Neutrophil (primary cell): ENCODE measurements at regions not wholly inside any gene's neighbourhood (a gene's known extent, or its start where the extent isn't known, plus 50 kb on each side); places are given as distances from the start of the nearest gene placed in this dataset.

Source experiments
- H3K27ac ChIP-seq: fragments of 200-600 bp; sonication (generic); 2 replicates; pipeline ENCODE4 v1.5.1; 2016; ENCODE audit warnings: mild to moderate bottlenecking, moderate library complexity
- H3K27me3 ChIP-seq: fragments of 200-600 bp; sonication (generic); 2 replicates; pipeline ENCODE4 v1.6.0; 2016; ENCODE audit warnings: mild to moderate bottlenecking
- H3K36me3 ChIP-seq: fragments of 200-600 bp; sonication (generic); 2 replicates; pipeline ENCODE4 v1.5.1; 2017
- H3K4me1 ChIP-seq, 2 experiments: fragments of 200-600 bp in 1 of 2; sonication (generic) in 1 of 2; 1 replicate in 1 of 2; 2 replicates in 1 of 2; pipeline versions ENCODE4 v1.5.1 to v1.6.1; 2013 to 2016; ENCODE audit warnings: low read depth in 1 of 2, low read length in 1 of 2, mild to moderate bottlenecking in 1 of 2, moderate library complexity in 1 of 2; ENCODE audit not compliant: control insufficient read depth in 1 of 2, insufficient read depth in 1 of 2
- H3K4me3 ChIP-seq, 2 experiments: fragments of 200-600 bp in 1 of 2; sonication (generic) in 1 of 2; 1 replicate in 1 of 2; 2 replicates in 1 of 2; pipeline ENCODE4 v1.5.1; 2013 to 2016; ENCODE audit warnings: low read depth in 1 of 2, low read length in 1 of 2, mild to moderate bottlenecking in 1 of 2, moderate library complexity in 1 of 2
- H3K9me3 ChIP-seq: fragments of 200-600 bp; sonication (generic); 2 replicates; pipeline ENCODE4 v1.5.1; 2016
- TF ChIP-seq, protein P1 (sequence below): fragments of 200-600 bp; sonication (generic); IDR thresholded peaks from 2 replicates; pipeline ENCODE4 v1.5.1; 2016; ENCODE audit warnings: antibody characterized with exemption

DNA sequence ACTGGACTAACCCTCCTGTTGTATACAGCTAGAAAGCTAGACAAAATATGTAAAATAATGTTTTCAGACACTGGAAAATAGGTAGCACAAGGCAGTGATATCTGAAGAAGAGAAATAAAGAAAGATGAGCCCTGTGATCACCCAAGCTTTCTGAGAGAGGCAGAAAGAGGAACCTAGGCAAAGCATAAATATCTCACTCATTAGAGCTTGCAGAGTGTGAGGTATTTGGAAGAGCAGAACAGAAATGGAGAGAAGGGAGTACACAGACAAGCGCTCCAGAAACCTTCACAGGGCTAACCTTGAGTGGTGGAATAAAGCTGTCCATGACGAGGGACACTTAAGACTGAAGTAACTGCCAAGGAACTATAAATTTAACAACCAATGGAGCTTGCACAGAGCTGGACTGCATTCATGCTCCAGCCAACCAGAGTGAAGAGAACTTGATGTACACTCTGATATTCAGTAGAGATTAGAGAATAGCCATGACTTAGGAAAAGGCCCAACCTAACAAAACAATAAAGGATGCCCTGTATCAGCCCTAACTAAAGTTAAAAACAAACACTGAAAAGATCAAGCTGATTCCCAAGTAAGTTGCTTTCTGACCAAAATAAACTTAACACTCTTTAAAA, 280.9 kb upstream of the STXBP5 start:
- TF ChIP-seq, protein P1, sequence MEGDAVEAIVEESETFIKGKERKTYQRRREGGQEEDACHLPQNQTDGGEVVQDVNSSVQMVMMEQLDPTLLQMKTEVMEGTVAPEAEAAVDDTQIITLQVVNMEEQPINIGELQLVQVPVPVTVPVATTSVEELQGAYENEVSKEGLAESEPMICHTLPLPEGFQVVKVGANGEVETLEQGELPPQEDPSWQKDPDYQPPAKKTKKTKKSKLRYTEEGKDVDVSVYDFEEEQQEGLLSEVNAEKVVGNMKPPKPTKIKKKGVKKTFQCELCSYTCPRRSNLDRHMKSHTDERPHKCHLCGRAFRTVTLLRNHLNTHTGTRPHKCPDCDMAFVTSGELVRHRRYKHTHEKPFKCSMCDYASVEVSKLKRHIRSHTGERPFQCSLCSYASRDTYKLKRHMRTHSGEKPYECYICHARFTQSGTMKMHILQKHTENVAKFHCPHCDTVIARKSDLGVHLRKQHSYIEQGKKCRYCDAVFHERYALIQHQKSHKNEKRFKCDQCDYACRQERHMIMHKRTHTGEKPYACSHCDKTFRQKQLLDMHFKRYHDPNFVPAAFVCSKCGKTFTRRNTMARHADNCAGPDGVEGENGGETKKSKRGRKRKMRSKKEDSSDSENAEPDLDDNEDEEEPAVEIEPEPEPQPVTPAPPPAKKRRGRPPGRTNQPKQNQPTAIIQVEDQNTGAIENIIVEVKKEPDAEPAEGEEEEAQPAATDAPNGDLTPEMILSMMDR = no peak
- H3K9me3 ChIP-seq = no peaks in the 10 kb centered on the region

DNA sequence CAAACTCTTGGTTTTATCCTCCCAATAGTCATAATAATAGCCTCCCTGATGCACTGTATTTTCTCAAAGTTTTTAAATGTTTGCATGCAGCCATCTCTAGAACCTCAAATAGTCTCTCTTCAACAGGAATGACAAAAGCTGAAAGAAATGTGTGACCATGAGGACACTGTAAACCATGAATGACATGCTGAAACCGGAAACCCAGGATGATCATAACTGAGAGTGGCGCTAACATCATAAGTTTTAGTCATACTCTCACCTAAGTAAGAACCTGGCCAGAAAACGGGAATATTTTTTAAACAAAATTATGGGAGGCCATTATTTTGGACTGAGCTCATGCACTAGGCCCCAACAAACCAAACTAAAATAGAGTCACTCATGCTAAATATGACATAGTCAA, 278.4 kb upstream of the STXBP5 start:
- TF ChIP-seq, protein P1 = no peak
- Histone ChIP-seq H3K4me3 (no peak overlapping the region), H3K4me1 (no peaks in the 10 kb centered on the region), H3K9me3 (no peaks in the 10 kb centered on the region), H3K36me3 (no peaks in the 10 kb centered on the region), H3K27ac (no peak overlapping the region), H3K27me3 (no peaks in the 10 kb centered on the region)

More for the DNA sequence above, 280.9 kb upstream of the STXBP5 start:
- no peaks in the 10 kb centered on the region for H3K36me3 ChIP-seq
- H3K27ac ChIP-seq = no peak overlapping the region
- no peaks in the 10 kb centered on the region for H3K4me1 ChIP-seq
- H3K27me3 ChIP-seq = no peaks in the 10 kb centered on the region
- H3K4me3 ChIP-seq = no peak overlapping the region

DNA sequence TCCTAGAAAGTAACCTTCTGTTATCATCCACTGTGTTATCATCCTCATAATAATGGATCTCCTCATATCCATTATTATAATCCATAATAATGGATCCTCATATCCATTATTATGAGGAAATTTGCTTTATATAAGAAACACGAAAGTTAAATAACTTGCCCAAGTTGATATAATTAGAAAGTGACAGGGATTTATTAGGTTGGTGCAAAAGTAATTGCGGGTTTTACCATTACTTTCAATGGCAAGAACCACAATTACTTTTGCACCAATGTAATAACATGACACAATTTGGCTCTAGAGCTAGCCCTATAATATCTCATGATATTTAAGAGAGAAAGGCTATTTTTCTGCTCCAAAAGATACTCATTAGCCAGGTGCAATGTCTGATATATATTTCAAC, 275.7 kb upstream of the STXBP5 start:
- Histone ChIP-seq H3K27ac (no peak overlapping the region), H3K4me1 (no peaks in the 10 kb centered on the region), H3K9me3 (no peaks in the 10 kb centered on the region)

DNA sequence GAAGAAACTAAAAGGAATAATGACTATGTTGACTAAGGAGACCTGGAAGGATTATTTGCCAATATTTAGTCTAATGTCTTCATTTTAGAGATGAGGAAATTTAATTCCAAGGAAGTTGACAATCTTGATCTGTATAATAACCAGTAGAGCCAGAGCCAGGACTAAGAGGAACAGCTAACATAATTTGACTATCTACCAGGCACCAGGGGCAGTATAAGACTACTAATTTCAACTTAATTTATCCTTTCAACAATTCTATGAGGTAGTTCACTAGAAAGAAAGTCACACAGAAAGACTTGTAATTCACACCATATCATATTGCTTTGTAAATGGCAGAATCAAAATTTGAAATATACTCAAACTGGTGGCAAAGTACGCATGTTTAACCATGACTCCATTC, 273.0 kb upstream of the STXBP5 start:
- TF ChIP-seq, protein P1 = no peak
- H3K9me3 ChIP-seq = no peaks in the 10 kb centered on the region

More for the DNA sequence above, 275.7 kb upstream of the STXBP5 start:
- Histone ChIP-seq H3K4me3 (no peak overlapping the region), H3K36me3 (no peaks in the 10 kb centered on the region), H3K27me3 (no peaks in the 10 kb centered on the region)
- TF ChIP-seq, protein P1 = no peak

DNA sequence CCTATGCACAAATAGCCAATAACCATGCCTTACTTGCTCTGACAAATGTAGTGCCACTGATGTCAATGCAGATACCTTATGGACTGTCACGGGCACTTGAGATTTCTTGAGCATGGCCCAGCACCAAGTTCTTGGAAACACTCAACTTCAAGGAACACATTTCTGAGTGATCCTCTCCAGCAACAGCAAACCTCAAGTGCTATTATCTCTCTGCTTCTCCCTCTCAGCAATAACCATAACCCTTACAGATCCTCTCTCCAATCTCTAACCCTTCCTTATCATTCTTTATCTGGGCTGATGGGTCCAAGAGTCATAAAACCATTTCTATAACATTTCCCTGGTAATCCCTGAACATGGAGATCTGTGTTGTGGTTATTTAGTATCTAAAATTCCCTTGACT, 266.9 kb upstream of the STXBP5 start:
- TF ChIP-seq, protein P1 = no peak
- no peaks in the 10 kb centered on the region for H3K27me3 ChIP-seq

More for the DNA sequence above, 273.0 kb upstream of the STXBP5 start:
- Histone ChIP-seq H3K4me3 (no peak overlapping the region), H3K36me3 (no peaks in the 10 kb centered on the region), H3K27me3 (no peaks in the 10 kb centered on the region), H3K4me1 (no peaks in the 10 kb centered on the region), H3K27ac (no peak overlapping the region)

More for the DNA sequence above, 266.9 kb upstream of the STXBP5 start:
- Histone ChIP-seq H3K4me1 (peaks cover 0 to 7% of the 10 kb centered on the region in 2 experiments), H3K9me3 (no peaks in the 10 kb centered on the region), H3K27ac (no peak overlapping the region), H3K4me3 (no peak overlapping the region), H3K36me3 (no peaks in the 10 kb centered on the region)
